HG03159 (cell line): ENCODE measurements at regions not wholly inside any gene's neighbourhood (a gene's known extent, or its start where the extent isn't known, plus 50 kb on each side); places are given as distances from the start of the nearest gene placed in this dataset.

Source experiments
- ATAC-seq: cut with Tn5 transposase; IDR thresholded peaks from one replicate; pipeline ENCODE4 v1.9.1; 2021; ENCODE audit warnings: mild to moderate bottlenecking, moderate library complexity; ENCODE audit not compliant: unreplicated experiment

DNA sequence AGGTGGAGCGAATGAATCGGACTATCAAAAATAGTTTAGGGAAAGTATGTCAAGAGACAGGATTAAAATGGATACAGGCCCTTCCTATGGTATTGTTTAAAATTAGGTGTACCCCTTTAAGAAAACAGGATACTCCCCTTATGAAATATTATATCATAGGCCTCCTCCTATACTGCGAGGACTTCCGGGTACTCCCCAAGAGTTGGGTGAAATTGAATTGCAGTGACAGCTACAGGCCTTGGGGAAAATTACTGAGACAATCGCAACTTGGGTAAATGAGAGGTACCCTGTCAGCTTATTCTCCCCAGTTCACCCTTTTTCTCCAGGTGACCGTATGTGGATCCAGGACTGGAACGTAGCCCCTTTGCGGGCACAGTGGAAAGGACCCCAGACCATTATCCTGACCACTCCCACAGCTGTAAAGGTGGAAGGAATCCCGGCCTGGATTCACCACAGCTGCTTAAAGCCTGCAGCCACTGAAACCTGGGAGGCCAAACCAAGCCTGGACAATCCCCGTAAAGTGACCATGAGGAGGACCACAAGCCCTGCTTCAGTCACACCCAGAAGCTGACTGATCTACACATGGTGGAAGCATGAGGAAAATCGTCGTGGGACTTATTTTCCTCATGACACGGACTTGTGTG lies 1138.1 kb downstream of the ARAP2 start:
- no peak for ATAC-seq

DNA sequence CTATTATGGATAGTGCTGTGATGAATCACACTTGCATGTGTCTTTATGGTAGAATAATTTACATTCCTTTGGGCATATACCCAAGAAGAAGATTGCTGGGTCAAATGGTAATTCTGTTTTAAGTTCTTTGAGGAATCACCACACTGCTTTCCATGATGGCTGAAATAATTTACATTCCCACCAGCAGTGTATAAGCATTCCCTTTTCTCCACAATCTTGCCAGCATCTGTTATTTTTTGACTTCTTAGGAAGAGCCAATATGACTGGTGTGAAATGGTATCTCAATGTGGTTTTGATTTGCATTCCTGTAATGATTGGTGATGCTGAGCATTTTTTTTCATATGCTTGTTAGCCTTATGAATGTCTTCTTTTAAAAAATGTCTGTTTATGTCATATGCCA lies 1120.2 kb downstream of the ARAP2 start:
- ATAC-seq, result no peak

DNA sequence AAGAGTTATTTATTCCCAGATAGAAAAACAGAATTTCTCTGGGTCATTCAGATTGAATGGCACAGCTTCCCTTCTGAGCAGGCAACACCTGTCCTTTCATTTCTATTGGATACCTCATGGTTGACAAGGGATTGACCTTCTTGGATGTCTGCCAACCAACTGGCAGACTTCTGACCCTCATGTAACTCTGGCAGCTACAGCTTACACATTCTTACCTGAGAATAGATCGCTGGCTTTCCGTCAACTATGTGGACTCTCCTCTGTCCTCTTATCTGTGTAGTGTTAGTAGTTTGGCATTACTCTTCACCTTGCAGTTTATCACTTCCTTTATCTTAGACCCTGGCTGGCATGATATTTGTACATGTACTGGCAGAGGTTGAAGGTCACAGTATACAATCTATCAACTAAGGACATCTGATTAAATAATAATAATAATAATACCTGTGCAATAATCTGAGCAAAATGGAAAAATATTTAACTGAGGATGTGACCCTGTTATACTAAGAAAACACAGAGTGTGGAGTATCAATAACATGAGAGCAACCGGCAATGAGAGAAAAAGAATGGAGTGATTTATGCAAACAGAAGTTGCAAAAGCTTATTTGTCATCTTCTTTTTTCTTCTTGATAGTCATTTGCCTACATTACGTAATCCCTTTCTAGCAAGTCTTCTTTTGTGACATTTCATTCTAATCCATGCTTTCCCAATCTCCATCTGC lies 1118.2 kb downstream of the ARAP2 start:
- ATAC-seq, result no peak

DNA sequence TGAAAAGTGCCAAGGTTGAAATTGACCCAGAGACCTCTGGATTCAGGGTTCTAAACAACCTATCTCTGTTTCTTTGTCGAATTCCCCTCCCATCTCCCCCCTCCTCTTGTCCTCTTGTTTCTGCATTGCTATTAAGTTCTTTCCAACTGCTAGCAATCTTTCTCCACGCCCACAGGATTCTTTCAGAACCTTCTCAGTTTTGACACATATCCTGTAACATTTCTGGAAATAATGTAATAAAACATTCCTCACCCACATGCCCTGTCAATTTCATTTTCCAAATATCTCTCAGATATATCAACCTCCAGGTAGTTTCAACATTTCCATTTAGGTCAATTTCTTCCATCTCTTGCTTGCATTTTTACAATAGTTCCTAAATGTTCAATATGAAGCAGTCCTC lies 1105.9 kb downstream of the ARAP2 start:
- no peak for ATAC-seq

DNA sequence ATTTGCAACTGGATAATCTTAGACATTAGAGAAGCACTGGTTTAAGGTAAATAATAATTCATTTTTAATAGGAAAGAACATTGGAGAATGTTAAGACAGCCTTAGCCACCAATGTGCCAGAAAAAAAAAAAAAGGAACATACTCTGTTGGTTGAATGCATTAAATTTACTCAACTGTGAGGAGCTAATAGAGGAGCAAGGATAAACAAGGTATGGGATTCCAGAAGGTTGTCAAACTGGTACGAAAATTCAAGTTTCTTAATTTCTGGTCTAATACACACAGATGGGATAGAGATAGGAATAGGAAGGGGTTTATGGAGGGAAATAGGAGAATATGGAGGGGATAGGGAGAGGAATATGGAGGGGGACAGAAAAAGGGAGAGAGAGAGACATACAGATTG lies 1096.6 kb downstream of the ARAP2 start:
- ATAC-seq, result no peak

DNA sequence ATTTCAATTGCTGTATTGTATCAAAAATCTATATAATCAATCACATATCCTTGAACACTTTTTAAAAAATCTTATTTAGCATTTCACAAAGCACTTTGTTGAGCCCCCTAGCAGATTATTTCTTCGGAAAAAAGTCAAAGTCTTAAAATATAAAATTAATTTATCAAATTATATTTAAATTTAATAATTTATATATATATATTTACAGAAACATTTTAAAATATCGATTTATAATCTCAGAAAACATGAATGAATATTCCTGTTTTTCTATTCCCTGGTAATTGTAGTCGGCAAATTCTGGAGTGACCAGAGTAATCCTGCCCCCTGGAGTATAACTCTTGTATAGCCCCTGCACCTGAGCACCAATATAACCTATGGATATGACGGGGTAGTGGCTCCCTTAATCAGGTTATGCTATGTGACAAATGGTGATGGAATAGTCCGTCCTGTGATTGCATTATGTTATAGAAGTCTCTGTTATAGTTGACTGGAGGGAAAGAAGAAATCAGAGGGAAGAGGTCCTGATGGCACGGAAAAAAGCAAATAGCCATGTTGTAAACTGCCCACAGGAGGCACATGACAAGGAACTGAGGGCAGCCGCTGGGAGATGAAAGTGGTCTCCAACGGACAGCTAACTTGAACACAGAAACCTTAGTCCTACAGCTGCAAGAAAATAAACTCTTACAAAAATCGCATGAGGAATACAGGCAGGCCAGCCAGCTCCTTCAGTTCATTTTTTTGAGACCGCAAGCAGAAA lies 1092.3 kb downstream of the ARAP2 start:
- ATAC-seq, result no peak

DNA sequence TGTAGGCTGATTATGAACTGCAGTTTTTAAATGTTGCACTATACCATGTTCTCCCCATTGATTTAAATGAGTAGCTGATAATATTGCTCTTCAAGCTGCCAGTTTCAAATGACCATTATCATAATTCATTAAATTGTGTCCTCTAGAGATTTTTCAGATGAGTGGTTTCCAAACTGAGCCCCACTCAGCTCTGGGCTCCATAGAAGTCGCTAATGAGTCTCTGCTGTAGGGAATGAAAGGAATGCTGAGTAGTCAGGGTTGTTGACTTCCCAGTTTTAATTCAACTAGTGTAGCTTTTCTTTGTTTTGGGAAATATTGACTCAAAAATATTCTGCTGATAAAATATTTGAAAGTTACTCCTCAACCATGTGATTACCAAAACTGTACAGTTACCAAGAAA lies 1081.1 kb downstream of the ARAP2 start:
- no peak for ATAC-seq

DNA sequence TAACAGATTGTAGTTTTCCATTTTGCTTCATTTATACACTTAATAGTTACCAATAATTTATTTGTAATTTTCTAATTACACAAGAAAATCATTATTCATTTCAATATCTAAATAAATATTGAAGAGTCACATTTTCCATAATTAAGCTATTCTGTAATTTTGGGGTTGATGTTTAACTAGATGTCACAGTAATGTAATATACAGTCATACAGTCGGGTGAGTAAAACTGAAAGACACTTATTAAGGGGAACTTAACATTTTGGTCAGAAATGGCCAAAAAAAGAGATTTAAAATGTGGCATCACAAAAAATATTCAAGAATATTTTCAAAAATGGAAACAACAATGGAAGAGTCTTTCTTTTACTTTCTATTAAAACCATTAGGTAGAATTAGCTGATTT lies 1080.3 kb downstream of the ARAP2 start:
- ATAC-seq, result no peak

DNA sequence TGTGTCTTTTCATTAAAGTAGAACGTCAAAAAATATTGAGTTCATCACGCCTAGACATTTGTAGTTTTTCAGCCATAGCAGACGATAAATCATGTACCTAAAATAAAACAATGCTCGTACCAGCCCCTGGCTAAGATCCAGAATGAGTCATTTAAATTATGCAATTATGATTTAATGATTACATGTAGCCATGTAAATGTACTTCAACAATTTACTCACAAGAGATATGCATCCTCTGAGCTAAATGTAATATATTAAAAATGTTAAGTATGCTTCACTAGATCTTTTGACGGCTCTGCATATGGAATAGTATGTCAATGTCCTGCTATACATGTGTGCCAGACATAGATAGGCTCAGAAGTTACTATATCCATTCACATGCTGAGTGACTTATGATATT lies 1077.8 kb downstream of the ARAP2 start:
- ATAC-seq, result no peak

DNA sequence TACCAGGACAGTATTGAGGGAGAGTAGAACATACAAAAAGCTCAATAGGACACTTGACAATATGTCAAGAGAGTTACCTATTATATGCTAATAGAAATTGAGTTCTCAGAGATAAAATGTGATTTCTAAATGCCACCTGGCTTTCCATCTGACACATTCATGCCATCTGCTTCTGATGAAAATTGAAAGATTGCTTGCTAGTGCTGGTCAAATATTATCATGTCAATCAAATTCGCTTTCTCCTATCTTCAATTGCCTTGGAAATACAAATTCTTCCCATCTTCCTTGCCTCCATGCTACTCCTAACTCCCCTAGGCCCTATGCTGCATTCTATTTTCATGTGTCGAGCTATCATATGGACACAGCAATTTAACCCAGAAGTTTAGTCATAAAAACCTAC lies 1076.9 kb downstream of the ARAP2 start:
- ATAC-seq, result no peak

DNA sequence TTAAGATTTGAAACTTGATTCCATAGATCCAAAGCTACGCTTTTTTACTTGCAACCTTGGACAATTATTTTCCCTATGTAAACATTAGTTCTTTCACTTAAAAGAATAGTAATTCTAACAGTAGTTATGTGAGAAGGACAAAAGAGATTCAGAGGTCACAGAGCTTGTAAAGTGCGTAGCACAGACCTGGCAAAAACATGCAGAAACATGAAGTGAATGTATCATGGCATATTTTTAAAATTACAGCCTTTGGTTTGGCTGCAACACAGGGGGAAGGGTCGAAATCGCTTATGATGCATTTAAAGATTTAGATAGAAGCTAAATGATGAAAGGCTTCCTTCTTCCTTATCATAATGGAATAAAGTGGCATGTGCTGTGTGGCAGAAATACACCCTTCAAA lies 1068.8 kb downstream of the ARAP2 start:
- no peak for ATAC-seq

DNA sequence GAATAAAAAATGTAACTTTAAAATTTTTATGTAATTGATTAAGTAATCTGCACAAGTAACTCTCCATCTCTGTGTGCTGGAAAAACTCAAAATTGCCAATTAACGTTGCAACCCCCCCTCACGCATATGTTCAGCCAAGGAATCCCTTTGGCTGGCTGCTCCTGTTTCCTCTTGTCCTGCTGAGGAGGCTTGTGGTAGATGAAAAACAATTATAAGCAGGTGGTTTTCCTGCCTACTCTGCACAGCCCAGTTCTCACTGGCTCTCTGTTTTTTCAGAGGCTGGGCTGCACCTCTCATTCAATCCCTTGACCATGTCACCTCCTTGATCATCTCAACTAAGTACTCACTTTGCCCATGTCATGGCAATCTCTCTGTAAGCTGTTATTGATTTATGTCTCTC lies 1068.4 kb downstream of the ARAP2 start:
- no peak for ATAC-seq

DNA sequence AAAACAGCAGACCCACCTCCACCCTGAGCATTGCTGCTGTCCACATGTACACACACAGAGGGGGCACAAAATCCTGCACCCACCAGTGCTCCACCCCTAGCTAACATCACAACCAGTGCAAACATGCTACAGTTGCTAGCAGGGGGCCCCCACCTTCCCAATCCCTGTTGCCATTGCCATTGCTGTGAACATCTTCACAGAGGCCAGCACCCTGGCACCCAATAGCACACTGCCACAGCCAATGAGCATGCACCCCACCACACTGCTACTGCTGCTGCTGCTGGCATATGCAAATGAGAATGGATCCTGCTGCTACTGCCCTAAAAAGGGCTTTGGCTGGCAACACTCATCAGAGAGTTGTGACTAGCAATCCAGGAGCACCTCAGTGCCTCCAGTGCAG lies 1061.9 kb downstream of the ARAP2 start:
- no peak for ATAC-seq

DNA sequence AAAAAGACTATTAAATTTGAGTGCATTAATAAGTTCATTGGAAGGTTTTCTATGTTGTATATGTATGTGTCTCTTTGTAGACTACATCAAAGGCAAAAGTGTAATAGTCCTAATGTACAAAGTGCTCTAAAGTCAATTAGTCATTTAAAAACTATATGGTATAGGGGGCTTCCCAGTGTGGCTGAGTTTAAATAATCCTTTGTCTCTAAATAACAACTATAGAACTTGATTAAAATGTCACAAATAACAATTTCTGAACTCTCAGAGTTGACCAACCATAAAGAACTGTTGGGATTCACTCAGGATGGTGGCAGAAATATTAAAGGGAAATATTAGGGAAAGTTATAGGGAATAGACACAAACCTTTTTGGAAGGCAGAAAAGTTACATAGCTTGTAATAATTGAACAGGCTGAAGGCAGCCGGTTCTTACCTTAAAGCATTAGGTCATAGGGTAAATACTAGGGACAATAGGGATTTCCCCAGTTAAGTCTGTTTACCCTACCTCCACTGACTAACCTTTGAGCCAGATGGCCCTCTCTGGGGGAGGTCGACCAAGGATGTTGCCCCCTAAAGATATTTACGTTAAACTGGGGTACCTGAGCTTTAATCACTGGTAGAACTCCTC lies 1054.2 kb downstream of the ARAP2 start:
- ATAC-seq, result no peak

DNA sequence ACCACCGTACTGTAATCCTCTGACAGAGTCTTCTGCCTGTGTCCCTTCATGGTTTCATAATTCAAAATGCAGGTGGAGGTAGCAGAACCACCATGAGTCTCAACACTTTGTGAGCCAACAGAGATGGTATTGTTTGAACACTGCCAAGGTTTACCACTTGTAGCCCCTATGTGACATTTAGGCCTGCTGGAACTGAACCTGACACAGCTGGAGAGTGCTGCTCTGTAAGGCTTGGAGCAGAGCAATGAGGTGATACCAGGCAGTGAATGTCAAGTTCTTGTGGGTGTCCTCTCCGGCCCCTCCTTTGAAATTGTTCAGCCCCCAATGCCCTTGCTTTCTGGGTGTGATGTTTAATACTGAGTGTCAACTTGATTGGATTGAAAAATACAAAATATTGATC lies 1042.9 kb downstream of the ARAP2 start:
- ATAC-seq, result no peak

DNA sequence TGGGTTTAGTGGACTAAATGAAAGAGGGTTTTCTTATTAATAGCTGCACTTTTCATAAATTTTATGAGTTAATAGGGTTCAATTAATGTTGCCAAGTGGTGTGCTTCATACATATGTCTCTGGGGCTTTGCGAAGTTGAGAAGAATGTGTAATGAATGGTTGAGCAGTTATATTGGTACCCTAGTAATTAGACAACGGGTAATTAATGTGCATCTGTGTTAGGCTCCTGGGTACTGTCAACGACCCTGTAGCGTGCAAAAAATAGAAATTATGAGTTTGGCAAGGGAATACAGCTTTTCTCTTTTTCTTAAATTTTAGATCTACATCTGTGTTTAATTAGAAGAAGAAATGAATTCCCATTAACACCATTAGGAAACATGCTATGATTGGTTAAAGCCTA lies 1027.7 kb downstream of the ARAP2 start:
- no peak for ATAC-seq

DNA sequence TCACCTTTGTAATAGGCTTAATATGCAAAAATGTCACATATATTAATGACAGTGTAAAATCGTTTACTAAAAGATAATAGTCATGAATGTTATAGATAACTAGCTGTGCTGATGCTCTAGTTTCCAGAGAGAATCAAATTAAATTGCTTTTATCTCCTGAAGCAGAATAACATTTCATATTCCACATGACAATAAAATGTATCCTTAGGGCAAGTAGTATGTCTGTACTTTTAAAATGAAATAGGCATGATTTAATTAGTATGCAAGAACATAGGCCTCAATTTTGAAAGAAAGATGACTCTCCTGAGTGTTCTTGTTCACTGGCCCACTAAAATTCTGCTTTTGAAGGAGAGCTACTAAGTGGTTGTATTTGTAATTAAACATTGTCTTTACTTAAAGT lies 1027.0 kb downstream of the ARAP2 start:
- ATAC-seq, result no peak

DNA sequence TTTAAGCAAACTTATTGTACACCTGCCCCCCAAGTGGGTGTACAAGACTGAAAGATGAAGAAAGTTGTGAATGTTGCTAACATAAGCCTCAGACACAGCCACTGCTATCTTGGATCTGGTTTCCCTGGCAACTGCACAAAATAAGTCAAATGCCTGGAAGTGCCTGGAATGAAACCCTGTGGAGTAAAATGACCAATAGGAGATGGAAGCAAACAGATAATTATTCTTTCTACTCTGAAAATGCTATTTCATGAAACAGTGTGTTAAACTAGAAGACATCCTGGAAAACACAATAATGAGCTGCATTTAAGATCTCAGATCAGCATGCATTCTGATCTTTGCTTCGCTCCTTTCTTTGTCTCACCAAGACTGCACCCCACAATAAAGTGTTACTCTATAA lies 1016.0 kb downstream of the ARAP2 start:
- no peak for ATAC-seq

DNA sequence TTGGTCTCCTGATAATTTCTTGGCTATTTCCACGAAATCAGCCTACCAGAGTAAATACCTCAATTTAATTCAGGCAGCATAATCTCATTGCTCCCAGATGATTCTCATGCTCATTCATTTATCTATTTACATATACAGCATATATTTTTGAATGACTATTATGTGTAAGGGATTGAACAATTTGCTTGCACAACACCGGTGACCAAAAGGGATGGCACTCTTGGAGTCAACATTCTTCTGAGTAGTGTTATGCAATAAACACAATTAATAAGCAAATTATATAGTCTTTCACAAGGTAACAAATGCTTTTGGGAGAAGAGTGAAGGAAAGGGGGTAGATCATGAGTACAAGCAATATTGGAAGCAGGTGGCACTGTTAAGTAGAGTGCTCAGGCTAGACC lies 1015.3 kb downstream of the ARAP2 start:
- no peak for ATAC-seq

DNA sequence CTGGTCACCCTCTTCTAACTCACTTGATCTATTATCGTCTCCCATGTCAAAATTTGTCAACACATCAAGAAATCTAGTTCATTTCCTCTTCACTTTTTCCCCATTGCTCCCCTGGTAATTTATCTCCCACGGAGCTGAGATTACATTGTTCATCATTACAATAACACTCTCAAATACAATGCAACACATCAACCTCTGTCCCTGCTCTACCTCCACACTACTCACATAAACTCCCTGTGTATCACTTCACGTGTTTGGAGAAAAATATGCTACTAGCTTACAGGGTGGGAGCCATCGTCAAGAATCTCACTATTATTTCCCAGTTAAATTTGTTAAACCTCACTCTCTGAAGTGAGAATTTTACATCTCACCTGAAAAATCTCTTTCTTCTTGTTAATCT lies 1006.4 kb downstream of the ARAP2 start:
- no peak for ATAC-seq

DNA sequence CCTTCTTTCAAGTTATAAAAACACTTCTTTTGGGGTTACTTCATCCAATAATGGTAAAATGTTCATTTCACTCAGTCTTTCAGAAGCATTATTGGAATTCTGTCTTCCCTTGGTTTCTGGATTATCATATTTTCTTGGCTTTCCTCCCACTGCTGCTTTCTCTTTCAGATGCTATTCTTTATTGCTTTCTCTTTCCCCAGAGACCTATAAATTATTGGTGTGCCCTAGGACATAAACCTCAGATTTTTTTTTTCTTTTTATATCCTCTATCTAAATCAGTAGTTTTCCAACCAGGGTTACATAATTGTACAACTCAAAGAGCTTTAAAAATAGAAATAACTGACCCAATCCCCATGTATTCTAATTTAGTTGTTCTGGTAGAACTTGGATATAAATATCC lies 1005.5 kb downstream of the ARAP2 start:
- ATAC-seq, result no peak

DNA sequence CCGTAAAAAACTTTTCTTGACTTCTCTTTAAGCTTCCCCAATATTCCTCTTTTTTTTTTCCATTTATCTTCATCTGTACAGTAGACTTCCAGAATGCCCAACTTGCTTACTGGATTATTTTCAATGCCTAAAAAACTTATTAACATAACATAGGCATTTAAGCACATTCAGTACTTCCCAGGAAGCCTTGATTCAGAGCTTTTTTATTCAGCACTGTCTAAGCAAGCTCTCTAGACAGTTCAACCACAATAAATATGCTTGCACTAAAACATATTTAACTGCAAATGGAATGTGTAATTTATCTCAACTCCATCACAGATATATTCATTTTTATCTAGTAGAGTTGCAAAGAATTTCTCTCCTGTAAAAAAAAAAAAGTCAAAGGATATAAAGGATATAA lies 997.8 kb downstream of the ARAP2 start:
- no peak for ATAC-seq
